ENCODE measurements at regions not wholly inside any gene's neighbourhood (a gene's known extent, or its start where the extent isn't known, plus 50 kb on each side); places are given as distances from the start of the nearest gene placed in this dataset.

GRCh38 chr6:6376845-6377244 is 56.4 kb upstream of the F13A1 start:
- TF ChIP-seq ZFX (IDR thresholded peaks at IDR 0.05) (no peak), CTCF (conservative IDR thresholded peaks at IDR 0.05) (no peak)
- no peak overlapping the region for H3K27ac ChIP-seq

GRCh38 chr6:6377621-6378020 is 57.2 kb upstream of the F13A1 start:
- no peak overlapping the region for H3K27ac ChIP-seq
- no peak for TF ChIP-seq ZFX (IDR thresholded peaks at IDR 0.05)
- no peak for TF ChIP-seq CTCF (conservative IDR thresholded peaks at IDR 0.05)

- TF ChIP-seq ZFX (IDR thresholded peaks at IDR 0.05) = no peak
- TF ChIP-seq CTCF (conservative IDR thresholded peaks at IDR 0.05) = no peak
- no peak overlapping the region for H3K27ac ChIP-seq
These were observed 59.1 kb upstream of the F13A1 start for GRCh38 chr6:6379573-6379972.

GRCh38 chr6:6384520-6384919 is 64.1 kb upstream of the F13A1 start:
- no peak overlapping the region for H3K27ac ChIP-seq
- TF ChIP-seq CTCF (conservative IDR thresholded peaks at IDR 0.05) = no peak
- TF ChIP-seq ZFX (IDR thresholded peaks at IDR 0.05) = no peak

- TF ChIP-seq CTCF (conservative IDR thresholded peaks at IDR 0.05) (no peak), ZFX (IDR thresholded peaks at IDR 0.05) (no peak)
- H3K27ac ChIP-seq = no peak overlapping the region
These were observed 65.5 kb upstream of the F13A1 start for GRCh38 chr6:6386010-6386409.

GRCh38 chr6:6390849-6391602 is 70.6 kb upstream of the F13A1 start:
- no peak overlapping the region for H3K27ac ChIP-seq
- no peak for TF ChIP-seq ZFX (IDR thresholded peaks at IDR 0.05)
- no peak for TF ChIP-seq CTCF (conservative IDR thresholded peaks at IDR 0.05)

- no peak overlapping the region for H3K27ac ChIP-seq
These were observed 72.0 kb upstream of the F13A1 start for GRCh38 chr6:6392214-6393068.

More at GRCh38 chr6:6392214-6393068, 72.0 kb upstream of the F13A1 start:
- TF ChIP-seq CTCF (conservative IDR thresholded peaks at IDR 0.05) = no peak
- no peak for TF ChIP-seq ZFX (IDR thresholded peaks at IDR 0.05)
